Loucy (cell line): ENCODE measurements at regions not wholly inside any gene's neighbourhood (a gene's known extent, or its start where the extent isn't known, plus 50 kb on each side); places are given as distances from the start of the nearest gene placed in this dataset.

ENCODE experiments used
- H2AFZ ChIP-seq: fragments of 200-600 bp; sonication (generic); 2 replicates; pipeline ENCODE4 v1.6.0; 2016; ENCODE audit warnings: antibody characterized with exemption, mild to moderate bottlenecking, low read length, moderate library complexity
- H3F3A ChIP-seq: fragments of 200-600 bp; 2 replicates; pipeline ENCODE4 v1.6.0; 2016; ENCODE audit warnings: antibody characterized with exemption, low read depth, mild to moderate bottlenecking
- H3K27me3 ChIP-seq: fragments of 200-600 bp; sonication (generic); 2 replicates; pipeline ENCODE4 v1.6.1; 2014; ENCODE audit warnings: low read length, mild to moderate bottlenecking; ENCODE audit not compliant: insufficient read depth, poor library complexity, severe bottlenecking
- H3K36me3 ChIP-seq: fragments of 200-600 bp; sonication (generic); 2 replicates; pipeline ENCODE4 v1.6.1; 2016; ENCODE audit warnings: low read length; ENCODE audit not compliant: insufficient read depth
- H3K4me1 ChIP-seq: fragments of 200-600 bp; sonication (generic); 2 replicates; pipeline ENCODE4 v1.5.1; 2014; ENCODE audit warnings: low read length, mild to moderate bottlenecking; ENCODE audit not compliant: insufficient read depth, poor library complexity, severe bottlenecking
- H3K4me2 ChIP-seq: fragments of 200-600 bp; sonication (generic); 2 replicates; pipeline ENCODE4 v1.6.0; 2014; ENCODE audit warnings: antibody characterized with exemption, low read length, low read depth, mild to moderate bottlenecking; ENCODE audit not compliant: poor library complexity, severe bottlenecking
- H3K4me3 ChIP-seq: fragments of 200-600 bp; sonication (generic); 2 replicates; pipeline ENCODE4 v1.5.1; 2014; ENCODE audit warnings: low read length, mild to moderate bottlenecking, mixed read lengths; ENCODE audit not compliant: poor library complexity, severe bottlenecking
- H3K79me2 ChIP-seq: fragments of 200-600 bp; sonication (generic); 2 replicates; pipeline ENCODE4 v1.6.1; 2014; ENCODE audit warnings: low read length; ENCODE audit not compliant: insufficient read depth
- H3K9ac ChIP-seq: fragments of 200-600 bp; sonication (generic); 2 replicates; pipeline ENCODE4 v1.6.0; 2014; ENCODE audit warnings: mild to moderate bottlenecking, low read depth, low read length, moderate library complexity; ENCODE audit not compliant: poor library complexity, severe bottlenecking
- H3K9me2 ChIP-seq: fragments of 200-600 bp; sonication (generic); replicated peaks from 2 replicates; pipeline ENCODE4 v1.6.1; 2016; ENCODE audit warnings: low read depth, low read length, mixed read lengths
- H3K9me3 ChIP-seq: fragments of 200-600 bp; sonication (generic); 2 replicates; pipeline ENCODE4 v1.6.1; 2014; ENCODE audit warnings: mild to moderate bottlenecking, antibody characterized with exemption, low read length, low read depth; ENCODE audit not compliant: insufficient read depth
- H4K20me1 ChIP-seq: fragments of 200-600 bp; sonication (generic); 2 replicates; pipeline ENCODE4 v1.6.0; 2014; ENCODE audit warnings: antibody characterized with exemption, low read length, mild to moderate bottlenecking; ENCODE audit not compliant: insufficient read depth, poor library complexity, severe bottlenecking
- CTCF ChIP-seq: fragments of 200-600 bp; sonication (generic); conservative IDR thresholded peaks from 2 replicates; pipeline ENCODE4 v1.5.1; 2014; ENCODE audit warnings: mild to moderate bottlenecking, antibody characterized with exemption, low read length
- EZH2phosphoT487 ChIP-seq: fragments of 200-600 bp; IDR thresholded peaks from 2 replicates; pipeline ENCODE4 v1.6.1; 2018; ENCODE audit warnings: antibody characterized with exemption, mild to moderate bottlenecking, moderate library complexity, borderline replicate concordance

- Histone ChIP-seq H3K9ac (no peak overlapping the region), H3K27me3 (no peaks in the 10 kb centered on the region), H3K79me2 (no peaks in the 10 kb centered on the region), H3K9me2 (no peaks in the 10 kb centered on the region), H3F3A (no peaks in the 10 kb centered on the region), H3K9me3 (no peaks in the 10 kb centered on the region), H3K4me3 (no peak overlapping the region), H3K4me2 (no peak overlapping the region), H2AFZ (no peak overlapping the region), H3K36me3 (no peaks in the 10 kb centered on the region), H4K20me1 (no peaks in the 10 kb centered on the region), H3K4me1 (no peaks in the 10 kb centered on the region)
- no peak for TF ChIP-seq EZH2phosphoT487
- no peak for TF ChIP-seq CTCF
Measured at GRCh38 chr2:107160640-107161239, 274.8 kb upstream of the ST6GAL2 start.

GRCh38 chr2:107168141-107168540 lies 282.2 kb upstream of the ST6GAL2 start:
- H3K79me2 ChIP-seq: no peaks in the 10 kb centered on the region

GRCh38 chr2:107174171-107174570 lies 288.2 kb upstream of the ST6GAL2 start:
- Histone ChIP-seq H3K79me2 (no peaks in the 10 kb centered on the region), H3K9me2 (no peaks in the 10 kb centered on the region), H3K4me1 (no peaks in the 10 kb centered on the region), H3K4me3 (no peak overlapping the region), H3K36me3 (no peaks in the 10 kb centered on the region), H3K27me3 (no peaks in the 10 kb centered on the region), H4K20me1 (no peaks in the 10 kb centered on the region), H2AFZ (no peak overlapping the region), H3F3A (no peaks in the 10 kb centered on the region), H3K4me2 (no peak overlapping the region), H3K9ac (no peak overlapping the region), H3K9me3 (no peaks in the 10 kb centered on the region)
- TF ChIP-seq CTCF: no peak
- no peak for TF ChIP-seq EZH2phosphoT487

More at GRCh38 chr2:107168141-107168540, 282.2 kb upstream of the ST6GAL2 start:
- no peaks in the 10 kb centered on the region for H3K36me3 ChIP-seq
- H3K27me3 ChIP-seq: no peaks in the 10 kb centered on the region
- H3K9me2 ChIP-seq: no peaks in the 10 kb centered on the region
- H3F3A ChIP-seq: no peaks in the 10 kb centered on the region
- H2AFZ ChIP-seq: no peak overlapping the region
- H3K4me3 ChIP-seq: no peak overlapping the region
- no peaks in the 10 kb centered on the region for H3K9me3 ChIP-seq
- H3K4me1 ChIP-seq: no peaks in the 10 kb centered on the region
- H3K9ac ChIP-seq: no peak overlapping the region
- no peak overlapping the region for H3K4me2 ChIP-seq
- H4K20me1 ChIP-seq: no peaks in the 10 kb centered on the region
- TF ChIP-seq CTCF (no peak), EZH2phosphoT487 (no peak)
